GM19463 (cell line): ENCODE measurements at regions not wholly inside any gene's neighbourhood (a gene's known extent, or its start where the extent isn't known, plus 50 kb on each side); places are given as distances from the start of the nearest gene placed in this dataset.

Source experiments
- ATAC-seq: cut with Tn5 transposase; IDR thresholded peaks from one replicate; pipeline ENCODE4 v1.9.1; 2021; ENCODE audit warnings: mild to moderate bottlenecking, moderate library complexity; ENCODE audit not compliant: unreplicated experiment

- ATAC-seq: no peak
These were observed 140.8 kb upstream of the SLC1A4 start for GRCh38 chr2:64848363-64848762.

GRCh38 chr2:64848945-64849344, 140.3 kb upstream of the SLC1A4 start:
- ATAC-seq: no peak

- ATAC-seq: no peak
These were observed 138.6 kb upstream of the SLC1A4 start for GRCh38 chr2:64850642-64851041.

DNA sequence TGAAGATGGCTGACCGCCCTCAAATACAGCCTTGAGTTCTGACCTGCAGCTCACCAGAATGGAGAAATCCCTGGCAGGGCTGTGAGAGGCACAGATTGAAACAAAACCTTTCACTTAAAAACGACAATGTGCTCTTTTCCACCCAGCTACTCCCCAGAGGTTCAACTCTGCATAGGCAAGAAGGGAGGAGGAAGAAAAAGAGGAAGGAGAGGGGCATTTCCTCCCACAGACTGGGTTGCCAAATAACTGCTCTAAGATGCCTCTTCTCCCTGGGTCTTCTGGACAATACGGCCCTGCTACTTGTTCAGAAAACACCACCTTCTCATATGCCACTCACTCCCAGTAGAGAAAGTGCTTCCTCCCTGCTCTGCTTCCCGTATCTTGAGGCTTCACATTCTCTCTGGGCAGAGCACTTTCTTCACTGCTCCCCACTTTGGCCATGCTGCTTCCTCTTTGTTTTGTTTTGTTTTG, 136.4 kb upstream of the SLC1A4 start:
- ATAC-seq: no peak

DNA sequence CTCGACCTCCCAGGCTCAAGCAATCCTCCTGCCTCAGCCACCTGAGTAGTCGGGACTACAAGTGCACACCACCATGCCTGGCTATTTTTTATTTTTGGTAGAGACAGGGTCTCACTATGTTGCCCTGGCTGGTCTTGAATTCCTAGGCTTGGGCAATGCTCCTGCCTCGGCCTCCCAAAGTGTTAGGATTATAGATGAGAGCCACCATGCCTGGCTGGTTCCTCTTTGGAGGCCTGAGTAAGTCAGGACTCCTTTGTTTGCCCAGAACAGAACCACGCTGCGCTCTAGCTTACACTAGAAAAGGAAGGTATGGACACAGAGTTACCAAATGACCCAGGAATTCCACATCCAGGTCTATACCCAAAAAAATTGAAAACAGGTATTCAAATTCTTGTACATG, 135.9 kb upstream of the SLC1A4 start:
- no peak for ATAC-seq

GRCh38 chr2:64853894-64854293, 135.3 kb upstream of the SLC1A4 start:
- ATAC-seq: no peak

DNA sequence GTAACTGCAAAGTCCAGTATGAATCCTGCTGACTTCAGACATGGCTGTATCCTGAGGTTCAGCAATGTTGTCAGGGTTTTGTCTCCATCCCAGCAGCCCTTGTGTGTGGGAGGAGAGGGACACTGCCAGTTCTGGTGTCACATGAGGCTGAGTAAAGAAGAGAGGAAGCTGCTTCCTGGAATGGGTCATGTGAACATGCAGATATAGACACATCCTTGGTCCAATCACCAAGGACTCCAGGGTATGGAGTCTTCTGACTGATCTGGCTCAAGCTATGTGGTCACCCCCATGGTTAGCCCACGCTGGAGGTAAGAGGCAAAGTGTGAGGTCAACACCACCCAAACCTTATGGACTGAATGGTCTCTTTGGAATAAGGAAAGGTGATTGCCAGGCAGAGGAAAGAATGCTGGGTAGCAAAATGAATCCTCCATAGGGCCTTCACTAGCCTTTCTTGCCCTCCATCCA, 134.4 kb upstream of the SLC1A4 start:
- ATAC-seq: no peak

- no peak for ATAC-seq
These were observed 131.4 kb upstream of the SLC1A4 start for GRCh38 chr2:64857581-64858471.

GRCh38 chr2:64858541-64859311, 130.5 kb upstream of the SLC1A4 start:
- peak; percentile 2 for ATAC-seq

DNA sequence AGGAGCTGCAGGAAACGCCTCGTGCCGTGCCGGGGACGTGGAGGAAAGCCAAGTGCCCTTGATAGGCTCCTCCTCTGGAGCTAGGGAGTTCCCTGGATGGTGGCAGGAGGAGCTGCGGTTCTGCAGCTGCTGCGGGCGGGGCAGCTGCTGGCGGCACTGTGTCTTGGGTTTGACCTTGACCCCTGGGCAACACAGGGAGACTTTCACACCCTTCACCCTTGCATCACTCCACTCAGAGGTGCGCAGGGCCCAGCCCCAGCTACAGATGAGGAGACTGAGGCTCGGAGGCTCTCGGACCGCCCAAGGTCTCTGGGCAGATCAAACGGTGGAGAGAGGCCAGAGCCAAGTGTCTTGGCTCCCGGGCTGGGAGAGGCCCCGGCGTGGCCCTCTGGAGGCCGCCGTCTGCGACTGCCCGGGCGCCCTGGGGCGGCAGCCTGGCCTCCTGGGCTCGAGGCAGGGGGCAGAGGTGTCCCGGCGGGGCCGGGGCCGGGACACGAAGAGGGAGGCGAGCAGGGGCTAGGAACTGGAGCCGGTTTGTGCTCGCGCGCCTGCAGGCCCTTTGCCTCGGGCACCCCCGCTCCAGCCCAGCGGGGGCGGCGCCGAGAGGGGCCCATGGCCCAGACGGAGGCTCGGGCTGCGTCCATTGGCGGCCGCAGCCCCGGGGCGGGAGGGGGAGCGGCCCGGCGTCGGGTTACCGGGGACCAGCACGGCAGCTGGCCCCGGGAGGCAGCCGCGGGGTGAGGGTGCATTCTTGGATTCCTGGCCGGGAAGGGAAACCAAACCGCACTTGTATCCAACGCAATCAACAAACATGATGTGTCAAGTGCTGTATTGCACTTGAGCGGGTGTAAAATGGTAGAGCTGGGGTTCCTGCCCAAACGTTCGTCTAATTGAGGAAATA, 129.6 kb upstream of the SLC1A4 start:
- peak; percentile 47 for ATAC-seq

DNA sequence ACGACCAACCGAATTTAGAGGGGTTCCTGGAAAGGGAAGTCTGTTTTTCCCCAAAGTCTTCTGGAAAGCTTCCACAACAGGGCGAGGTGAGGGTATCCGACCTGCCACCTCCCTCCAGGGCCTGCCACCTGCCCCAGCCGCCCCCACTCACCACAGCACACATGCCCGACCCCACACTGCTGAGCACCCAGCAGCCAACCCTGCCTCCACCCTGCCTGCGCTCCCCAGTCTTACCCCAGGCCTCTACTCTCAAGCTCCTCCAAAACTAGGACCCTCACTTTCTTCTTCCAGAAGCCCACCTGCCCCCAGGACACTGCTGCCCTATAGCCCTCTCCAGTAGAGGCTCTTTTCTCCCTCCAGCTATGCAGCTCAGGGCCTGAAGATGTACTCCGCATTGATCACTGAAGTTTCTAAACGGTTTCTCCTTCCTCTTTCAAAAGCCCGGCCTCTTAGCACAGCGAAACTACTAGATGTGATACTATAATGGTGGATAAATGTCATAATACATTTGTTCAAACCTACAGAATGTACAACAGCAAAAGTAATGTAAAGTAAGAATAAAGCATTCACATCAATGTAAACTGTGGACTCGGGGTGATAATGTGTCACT, 128.8 kb upstream of the SLC1A4 start:
- ATAC-seq: peak; percentile 38

DNA sequence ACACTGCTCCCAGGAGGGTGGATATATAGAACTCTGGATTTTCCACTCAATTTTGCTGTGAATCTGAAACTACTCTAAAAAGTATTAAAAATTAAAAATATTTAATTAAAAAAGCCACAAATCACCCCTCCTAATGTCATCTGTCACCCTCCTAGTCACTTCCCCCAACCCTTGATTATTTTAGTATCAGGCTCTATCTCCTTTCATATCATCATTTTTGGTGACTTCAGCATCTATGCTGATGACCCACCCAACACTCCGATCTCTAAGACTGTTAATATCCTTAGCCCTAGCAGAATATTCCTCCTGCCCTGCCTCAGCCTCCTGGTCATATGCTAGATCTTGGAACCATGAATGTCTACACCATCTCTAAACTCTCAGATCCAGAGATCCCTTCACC, 128.3 kb upstream of the SLC1A4 start:
- ATAC-seq: no peak

DNA sequence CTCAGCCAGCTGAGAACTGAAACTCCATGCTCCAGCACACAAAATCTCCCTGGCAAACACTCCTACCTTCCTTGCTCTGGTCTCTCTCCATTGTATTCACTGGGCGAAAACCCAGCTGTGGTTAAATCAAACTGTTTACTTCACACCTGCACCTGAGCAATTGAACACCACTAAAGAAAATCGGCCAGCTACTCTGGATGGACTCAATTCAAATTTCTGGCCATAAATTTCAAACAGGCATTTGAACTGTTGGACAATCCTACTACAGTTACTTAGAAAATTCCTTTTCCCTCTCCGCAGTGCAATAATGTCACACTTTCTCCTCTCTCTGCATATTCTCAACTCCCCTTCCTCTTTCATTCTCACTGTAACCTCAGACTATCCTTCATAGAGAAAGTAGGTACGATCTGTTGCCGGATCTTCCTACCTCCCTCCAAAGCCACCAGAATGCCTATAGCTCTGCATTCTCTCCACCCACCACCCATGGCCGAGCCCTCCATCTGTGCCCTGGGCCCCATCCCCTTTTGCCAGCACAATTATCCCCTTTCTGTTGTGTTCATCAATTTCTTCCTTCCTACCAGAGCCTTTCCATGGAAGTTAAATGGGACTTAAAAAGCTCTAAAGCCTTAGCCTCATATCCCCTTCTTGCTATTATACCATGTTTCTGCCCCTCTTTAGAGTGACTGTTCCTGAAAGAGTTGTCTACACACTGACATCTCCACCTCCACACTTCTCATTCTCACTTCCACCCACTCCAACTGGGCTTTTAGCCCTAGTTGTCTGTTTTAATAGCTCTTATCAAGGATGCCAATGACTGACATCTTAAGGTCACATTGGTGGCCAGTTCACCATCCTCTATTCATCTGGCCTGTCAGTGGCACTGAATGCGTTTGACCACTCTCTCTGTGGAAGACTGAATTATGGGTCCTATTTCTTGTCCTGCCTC, 127.5 kb upstream of the SLC1A4 start:
- ATAC-seq: no peak

- ATAC-seq: no peak
These were observed 126.6 kb upstream of the SLC1A4 start for GRCh38 chr2:64862623-64863022.

GRCh38 chr2:64863097-64863820, 125.9 kb upstream of the SLC1A4 start:
- ATAC-seq: no peak

DNA sequence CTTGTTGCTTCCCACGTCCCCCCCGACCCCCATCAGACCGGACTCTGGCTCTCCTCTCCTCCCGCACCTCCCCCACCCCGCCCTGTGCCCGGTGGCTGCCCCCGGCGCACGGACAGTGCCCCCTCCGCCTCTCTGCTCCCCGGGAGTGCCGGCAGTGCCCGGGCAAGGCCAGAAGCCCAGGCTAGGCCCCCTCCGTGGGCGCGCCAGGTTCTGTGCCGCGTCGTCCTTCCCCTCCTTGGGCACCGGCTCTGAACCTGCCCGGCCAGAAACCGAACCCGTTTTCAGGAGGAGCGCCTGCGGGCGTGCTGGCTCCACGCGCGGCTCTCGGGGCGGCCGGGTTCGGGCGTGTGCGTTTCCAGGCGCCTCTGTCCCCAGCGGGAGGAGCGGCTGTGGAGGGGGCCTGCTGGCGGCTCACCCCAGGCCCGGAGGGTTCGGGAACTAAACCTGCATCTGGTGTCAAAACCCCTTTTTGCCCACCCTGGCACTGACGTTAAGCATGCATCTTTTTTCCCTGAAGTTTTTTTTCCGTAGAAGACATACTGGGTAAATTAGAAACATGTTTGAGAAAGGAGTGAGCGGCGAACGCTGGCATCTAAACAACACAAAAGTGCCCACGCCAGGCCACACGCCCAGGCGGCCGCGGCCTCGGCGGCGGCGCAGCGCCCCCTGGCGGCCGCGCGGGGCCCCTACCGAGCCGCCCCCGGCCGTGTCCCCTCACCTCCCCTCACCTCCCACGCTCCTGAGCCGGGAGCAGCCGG, 123.9 kb upstream of the SLC1A4 start:
- peak; percentile 66 for ATAC-seq

- no peak for ATAC-seq
These were observed 123.3 kb upstream of the SLC1A4 start for GRCh38 chr2:64865831-64866345.

- no peak for ATAC-seq
These were observed 122.4 kb upstream of the SLC1A4 start for GRCh38 chr2:64866797-64867196.
